ENCODE measurements at regions not wholly inside any gene's neighbourhood (a gene's known extent, or its start where the extent isn't known, plus 50 kb on each side); places are given as distances from the start of the nearest gene placed in this dataset.
"Not testable (repeated sequence)": the region's sequence is repeated elsewhere in the genome, so short reads cannot be mapped to it uniquely, and the experiment has no call there.

- no peak overlapping the region for H3K27ac ChIP-seq
- TF ChIP-seq ZFX (IDR thresholded peaks at IDR 0.05) (no peak), CTCF (conservative IDR thresholded peaks at IDR 0.05) (no peak)
Observed at GRCh38 chr10:2205406-2205805, 468.1 kb upstream of the ADARB2 start.

GRCh38 chr10:2202401-2202800 lies 465.1 kb upstream of the ADARB2 start:
- no peak overlapping the region for H3K27ac ChIP-seq
- no peak for TF ChIP-seq CTCF (conservative IDR thresholded peaks at IDR 0.05)
- TF ChIP-seq ZFX (IDR thresholded peaks at IDR 0.05), result no peak

- no peak overlapping the region for H3K27ac ChIP-seq
- no peak for TF ChIP-seq ZFX (IDR thresholded peaks at IDR 0.05)
- TF ChIP-seq CTCF (conservative IDR thresholded peaks at IDR 0.05), result no peak
Observed at GRCh38 chr10:2201534-2202099, 464.3 kb upstream of the ADARB2 start.

GRCh38 chr10:2197663-2198062 lies 460.3 kb upstream of the ADARB2 start:
- H3K27ac ChIP-seq, result no peak overlapping the region

GRCh38 chr10:2196272-2196671 lies 458.9 kb upstream of the ADARB2 start:
- TF ChIP-seq ZFX (IDR thresholded peaks at IDR 0.05) (no peak), CTCF (conservative IDR thresholded peaks at IDR 0.05) (no peak)
- no peak overlapping the region for H3K27ac ChIP-seq

More at GRCh38 chr10:2197663-2198062, 460.3 kb upstream of the ADARB2 start:
- TF ChIP-seq CTCF (conservative IDR thresholded peaks at IDR 0.05), result no peak
- no peak for TF ChIP-seq ZFX (IDR thresholded peaks at IDR 0.05)

GRCh38 chr10:2189356-2189755 lies 452.0 kb upstream of the ADARB2 start:
- not testable (repeated sequence) for H3K27ac ChIP-seq

GRCh38 chr10:2188371-2188770 lies 451.0 kb upstream of the ADARB2 start:
- no peak overlapping the region for H3K27ac ChIP-seq
- no peak for TF ChIP-seq CTCF (conservative IDR thresholded peaks at IDR 0.05)
- no peak for TF ChIP-seq ZFX (IDR thresholded peaks at IDR 0.05)

- no peak for TF ChIP-seq CTCF (conservative IDR thresholded peaks at IDR 0.05)
- TF ChIP-seq ZFX (IDR thresholded peaks at IDR 0.05), result no peak
- H3K27ac ChIP-seq, result no peak overlapping the region
Observed at GRCh38 chr10:2173327-2173726, 436.0 kb upstream of the ADARB2 start.

Measured in C4-2B (cell line).